ENCODE measurements at regions not wholly inside any gene's neighbourhood (a gene's known extent, or its start where the extent isn't known, plus 50 kb on each side); places are given as distances from the start of the nearest gene placed in this dataset.
A peak's percentile ranks its signal among the peaks of the same experiment; 100 is the strongest.
"Not testable (repeated sequence)": the region's sequence is repeated elsewhere in the genome, so short reads cannot be mapped to it uniquely, and the experiment has no call there.

GRCh38 chr7:6934981-6935380, 108.9 kb upstream of the CCZ1B start:
- no peaks in the 10 kb centered on the region for H3K27me3 ChIP-seq (ENCODE audit: insufficient read depth, poor library complexity, severe bottlenecking)
- no peaks in the 10 kb centered on the region for H3K9me3 ChIP-seq (ENCODE audit: severe bottlenecking)
- no peak for ATAC-seq (ENCODE audit: low read depth)
- no peak overlapping the region for H3K27ac ChIP-seq (ENCODE audit: poor library complexity, severe bottlenecking)
- no peaks in the 10 kb centered on the region for H3K36me3 ChIP-seq (ENCODE audit: low read depth)
- DNase-seq (ENCODE audit: low spot score), result no peak
- H3K4me1 ChIP-seq (ENCODE audit: insufficient read depth, poor library complexity, severe bottlenecking), result no peaks in the 10 kb centered on the region
- TF ChIP-seq CTCF (IDR thresholded peaks at IDR 0.05; ENCODE audit: poor library complexity, severe bottlenecking), result no peak
- H3K4me3 ChIP-seq (ENCODE audit: severe bottlenecking), result no peak overlapping the region

- DNase-seq (ENCODE audit: low spot score); H3K27ac ChIP-seq (ENCODE audit: poor library complexity, severe bottlenecking); ATAC-seq (ENCODE audit: low read depth); H3K4me1 ChIP-seq (ENCODE audit: insufficient read depth, poor library complexity, severe bottlenecking); H3K9me3 ChIP-seq (ENCODE audit: severe bottlenecking); H3K4me3 ChIP-seq (ENCODE audit: severe bottlenecking); H3K36me3 ChIP-seq (ENCODE audit: low read depth); H3K27me3 ChIP-seq (ENCODE audit: insufficient read depth, poor library complexity, severe bottlenecking): not testable (repeated sequence)
Measured at GRCh38 chr7:6936626-6937025, 110.6 kb upstream of the CCZ1B start.

- not testable (repeated sequence) for H3K4me1 ChIP-seq (ENCODE audit: insufficient read depth, poor library complexity, severe bottlenecking); H3K27ac ChIP-seq (ENCODE audit: poor library complexity, severe bottlenecking); H3K4me3 ChIP-seq (ENCODE audit: severe bottlenecking); DNase-seq (ENCODE audit: low spot score); H3K27me3 ChIP-seq (ENCODE audit: insufficient read depth, poor library complexity, severe bottlenecking); H3K9me3 ChIP-seq (ENCODE audit: severe bottlenecking); ATAC-seq (ENCODE audit: low read depth); H3K36me3 ChIP-seq (ENCODE audit: low read depth)
Measured at GRCh38 chr7:6937746-6938145, 111.7 kb upstream of the CCZ1B start.

- DNase-seq (ENCODE audit: low spot score); H3K4me3 ChIP-seq (ENCODE audit: severe bottlenecking): not testable (repeated sequence)
Measured at GRCh38 chr7:6938284-6938683, 112.2 kb upstream of the CCZ1B start.

GRCh38 chr7:6939126-6939525, 113.1 kb upstream of the CCZ1B start:
- not testable (repeated sequence) for DNase-seq (ENCODE audit: low spot score); H3K27me3 ChIP-seq (ENCODE audit: insufficient read depth, poor library complexity, severe bottlenecking); H3K9me3 ChIP-seq (ENCODE audit: severe bottlenecking); H3K36me3 ChIP-seq (ENCODE audit: low read depth); H3K4me1 ChIP-seq (ENCODE audit: insufficient read depth, poor library complexity, severe bottlenecking); H3K4me3 ChIP-seq (ENCODE audit: severe bottlenecking); H3K27ac ChIP-seq (ENCODE audit: poor library complexity, severe bottlenecking); ATAC-seq (ENCODE audit: low read depth)

More at GRCh38 chr7:6938284-6938683, 112.2 kb upstream of the CCZ1B start:
- not testable (repeated sequence) for H3K27me3 ChIP-seq (ENCODE audit: insufficient read depth, poor library complexity, severe bottlenecking); H3K4me1 ChIP-seq (ENCODE audit: insufficient read depth, poor library complexity, severe bottlenecking); H3K9me3 ChIP-seq (ENCODE audit: severe bottlenecking); H3K36me3 ChIP-seq (ENCODE audit: low read depth); H3K27ac ChIP-seq (ENCODE audit: poor library complexity, severe bottlenecking); ATAC-seq (ENCODE audit: low read depth)
- TF ChIP-seq CTCF (IDR thresholded peaks at IDR 0.05; ENCODE audit: poor library complexity, severe bottlenecking), result peak; percentile 56

- not testable (repeated sequence) for H3K4me3 ChIP-seq (ENCODE audit: severe bottlenecking); DNase-seq (ENCODE audit: low spot score); ATAC-seq (ENCODE audit: low read depth)
Measured at GRCh38 chr7:6939896-6940295, 113.8 kb upstream of the CCZ1B start.

GRCh38 chr7:6946873-6947272, 120.8 kb upstream of the CCZ1B start:
- not testable (repeated sequence) for H3K27me3 ChIP-seq (ENCODE audit: insufficient read depth, poor library complexity, severe bottlenecking); ATAC-seq (ENCODE audit: low read depth); H3K4me1 ChIP-seq (ENCODE audit: insufficient read depth, poor library complexity, severe bottlenecking); H3K27ac ChIP-seq (ENCODE audit: poor library complexity, severe bottlenecking); H3K36me3 ChIP-seq (ENCODE audit: low read depth); DNase-seq (ENCODE audit: low spot score); H3K4me3 ChIP-seq (ENCODE audit: severe bottlenecking); H3K9me3 ChIP-seq (ENCODE audit: severe bottlenecking)

More at GRCh38 chr7:6939896-6940295, 113.8 kb upstream of the CCZ1B start:
- not testable (repeated sequence) for H3K4me1 ChIP-seq (ENCODE audit: insufficient read depth, poor library complexity, severe bottlenecking); H3K27me3 ChIP-seq (ENCODE audit: insufficient read depth, poor library complexity, severe bottlenecking); H3K9me3 ChIP-seq (ENCODE audit: severe bottlenecking); H3K27ac ChIP-seq (ENCODE audit: poor library complexity, severe bottlenecking); H3K36me3 ChIP-seq (ENCODE audit: low read depth)

- not testable (repeated sequence) for H3K4me3 ChIP-seq (ENCODE audit: severe bottlenecking); ATAC-seq (ENCODE audit: low read depth); H3K4me1 ChIP-seq (ENCODE audit: insufficient read depth, poor library complexity, severe bottlenecking); H3K9me3 ChIP-seq (ENCODE audit: severe bottlenecking); H3K27ac ChIP-seq (ENCODE audit: poor library complexity, severe bottlenecking); H3K27me3 ChIP-seq (ENCODE audit: insufficient read depth, poor library complexity, severe bottlenecking); H3K36me3 ChIP-seq (ENCODE audit: low read depth); DNase-seq (ENCODE audit: low spot score)
Measured at GRCh38 chr7:6950231-6950630, 124.2 kb upstream of the CCZ1B start.

GRCh38 chr7:6951553-6951952, 125.5 kb upstream of the CCZ1B start:
- not testable (repeated sequence) for H3K27me3 ChIP-seq (ENCODE audit: insufficient read depth, poor library complexity, severe bottlenecking); H3K9me3 ChIP-seq (ENCODE audit: severe bottlenecking); H3K4me3 ChIP-seq (ENCODE audit: severe bottlenecking); H3K36me3 ChIP-seq (ENCODE audit: low read depth); H3K4me1 ChIP-seq (ENCODE audit: insufficient read depth, poor library complexity, severe bottlenecking); ATAC-seq (ENCODE audit: low read depth); DNase-seq (ENCODE audit: low spot score); H3K27ac ChIP-seq (ENCODE audit: poor library complexity, severe bottlenecking)
